Suppressor macrophage (primary cell): ENCODE measurements at regions not wholly inside any gene's neighbourhood (a gene's known extent, or its start where the extent isn't known, plus 50 kb on each side); places are given as distances from the start of the nearest gene placed in this dataset.
"Not testable (repeated sequence)": the region's sequence is repeated elsewhere in the genome, so short reads cannot be mapped to it uniquely, and the experiment has no call there.

Experiments used
- DNase-seq, 4 experiments: peaks; one replicate each; pipeline ENCODE4 v3.0.0-alpha.2; 2020 to 2022

DNA sequence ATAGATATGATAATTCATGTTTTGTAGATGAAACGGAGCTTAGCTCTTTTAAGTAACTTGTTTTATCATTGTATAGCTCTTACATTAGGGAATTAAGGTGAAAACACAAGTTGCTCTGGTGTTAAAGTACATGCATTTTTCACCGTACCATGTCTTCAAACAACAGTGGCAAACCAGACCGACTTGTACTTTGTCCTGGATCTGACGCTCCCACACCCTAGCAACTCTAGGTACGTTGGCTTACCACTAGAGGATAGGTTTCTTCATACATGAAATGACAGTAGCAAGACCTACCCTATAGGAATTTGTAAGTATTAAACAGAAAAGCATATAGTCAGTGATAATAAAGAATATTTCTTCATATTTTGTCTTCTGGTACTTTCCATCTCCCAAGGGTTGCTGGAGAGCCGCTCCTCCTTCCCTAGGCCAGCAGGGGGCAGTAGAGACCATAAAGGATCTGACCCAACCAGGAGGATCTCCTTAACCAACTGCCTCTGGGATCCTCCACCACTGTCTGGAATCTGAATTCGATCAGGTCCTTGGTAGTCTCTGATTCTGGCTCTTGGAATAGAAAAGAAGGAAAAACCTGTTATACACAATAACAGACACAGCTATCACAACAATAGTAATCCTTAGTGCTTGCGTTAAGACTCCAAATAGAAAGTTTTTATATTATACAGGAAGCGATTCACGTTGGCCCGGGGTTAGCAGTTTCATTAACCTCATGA is 136.7 kb downstream of the CAVIN4 start:
- peak; percentile 64 to 77 (median 72) for DNase-seq

DNA sequence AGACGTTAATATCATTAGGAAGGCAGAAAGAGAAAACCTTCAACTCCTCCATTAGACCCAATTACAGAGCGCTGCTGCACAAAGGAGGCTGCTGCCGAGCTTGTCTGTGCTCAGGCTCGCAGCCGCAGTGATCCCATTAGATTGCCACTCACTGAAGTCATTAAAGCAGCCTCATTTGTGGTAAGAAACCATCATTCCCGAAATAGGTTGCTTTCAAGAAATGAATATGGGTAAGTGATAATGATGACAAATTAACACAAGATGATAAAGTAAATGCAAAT is 137.2 kb downstream of the CAVIN4 start:
- DNase-seq = no peak

DNA sequence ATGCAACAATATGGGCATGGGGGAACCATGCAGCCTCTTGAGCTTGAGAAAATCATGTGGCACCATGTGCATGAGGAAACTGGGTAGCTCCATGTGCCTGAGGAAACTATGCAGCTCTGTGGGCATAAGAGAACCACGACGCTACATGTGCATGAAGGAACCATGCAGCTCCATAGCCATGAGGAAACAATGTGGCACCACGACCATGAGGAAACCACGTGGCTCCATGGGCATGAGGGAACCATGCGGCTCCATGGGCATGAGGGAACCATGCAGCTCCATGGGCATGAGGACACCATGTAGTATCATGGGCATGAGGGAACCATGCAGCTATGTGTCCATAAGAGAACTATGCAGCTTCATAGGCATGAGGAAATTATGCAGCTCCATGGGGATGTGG is 140.8 kb downstream of the CAVIN4 start:
- no peak for DNase-seq

DNA sequence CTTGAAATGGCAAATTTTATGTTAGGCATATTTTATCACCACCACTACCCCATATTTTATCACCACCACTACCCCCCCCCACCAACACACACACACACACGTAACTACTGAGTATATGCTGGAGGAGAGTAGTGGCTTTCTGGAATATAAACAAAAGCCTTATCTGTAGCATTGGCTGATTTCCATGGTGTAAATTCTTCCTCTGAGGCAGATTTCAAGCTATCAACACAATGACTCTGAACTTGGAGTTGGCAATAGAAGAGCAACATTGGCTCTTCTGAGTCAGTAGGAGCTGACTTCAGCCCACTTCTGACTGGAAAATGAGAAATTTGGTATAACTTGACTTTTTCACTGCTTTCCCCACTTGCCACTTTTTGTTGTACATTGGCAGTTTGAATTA is 143.0 kb downstream of the CAVIN4 start:
- DNase-seq = no peak

DNA sequence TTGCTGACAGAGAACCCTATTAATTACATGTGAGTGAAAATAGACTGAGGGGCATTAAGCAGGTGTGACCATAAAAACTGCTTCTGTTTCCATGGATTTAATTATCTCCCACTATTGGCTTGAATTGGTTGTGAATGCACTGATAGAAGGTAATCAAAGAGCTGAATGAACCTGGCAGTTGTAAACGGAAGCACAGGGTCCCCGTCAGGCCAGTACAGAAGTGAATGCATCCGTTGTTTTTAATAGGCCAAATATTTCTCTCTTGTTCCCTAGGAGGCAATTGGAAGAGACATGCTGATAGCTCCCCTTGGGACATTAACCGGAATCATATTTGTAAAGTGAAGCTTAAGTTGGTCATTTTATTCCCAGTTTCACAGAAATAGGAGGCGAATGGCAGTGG is 147.0 kb downstream of the CAVIN4 start:
- DNase-seq = no peak

DNA sequence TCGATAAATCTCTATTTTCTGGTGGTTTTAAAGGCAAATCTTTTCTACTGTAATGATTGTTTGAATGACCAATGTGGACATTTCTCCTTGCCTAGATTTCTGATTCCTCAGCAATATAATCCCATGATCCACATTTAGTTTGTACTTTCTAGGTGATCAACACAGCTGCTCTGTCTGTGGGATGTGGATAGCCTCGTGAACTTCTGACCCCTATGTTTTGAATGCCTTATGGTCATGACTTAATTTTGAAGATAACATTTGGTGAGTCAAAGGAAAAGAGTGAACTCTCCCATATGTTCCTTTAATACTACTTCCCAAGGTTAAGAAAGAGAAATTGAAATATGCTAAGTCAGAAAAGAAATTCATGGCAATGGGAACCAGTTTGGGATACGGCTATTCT is 147.5 kb downstream of the CAVIN4 start:
- DNase-seq = no peak

DNA sequence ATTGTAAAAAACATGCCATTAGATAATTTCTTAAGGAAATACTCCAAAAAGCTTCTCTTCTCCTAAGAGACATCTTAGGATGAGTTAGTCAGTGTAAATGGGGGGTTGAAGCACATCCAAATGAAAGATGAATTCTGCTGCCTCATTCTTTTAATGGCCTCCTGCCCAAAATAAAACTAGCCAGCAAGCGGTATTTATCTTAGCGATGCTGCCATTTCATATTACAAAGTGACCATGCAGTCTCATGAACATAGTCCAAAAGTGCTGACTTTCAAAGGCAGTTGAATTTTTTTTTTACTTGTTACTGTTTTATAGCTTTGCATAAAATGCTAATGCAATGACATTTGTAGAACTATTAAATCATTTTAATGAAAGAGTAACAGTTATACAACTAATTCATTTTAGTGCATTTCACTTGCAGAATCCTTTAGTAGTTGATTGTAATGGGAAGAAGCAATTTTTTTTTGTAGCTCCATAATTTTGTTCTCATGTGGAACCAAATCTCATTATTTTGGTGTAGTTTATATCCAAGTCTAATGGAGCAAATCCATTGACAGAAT is 151.5 kb downstream of the CAVIN4 start:
- DNase-seq = no peak

DNA sequence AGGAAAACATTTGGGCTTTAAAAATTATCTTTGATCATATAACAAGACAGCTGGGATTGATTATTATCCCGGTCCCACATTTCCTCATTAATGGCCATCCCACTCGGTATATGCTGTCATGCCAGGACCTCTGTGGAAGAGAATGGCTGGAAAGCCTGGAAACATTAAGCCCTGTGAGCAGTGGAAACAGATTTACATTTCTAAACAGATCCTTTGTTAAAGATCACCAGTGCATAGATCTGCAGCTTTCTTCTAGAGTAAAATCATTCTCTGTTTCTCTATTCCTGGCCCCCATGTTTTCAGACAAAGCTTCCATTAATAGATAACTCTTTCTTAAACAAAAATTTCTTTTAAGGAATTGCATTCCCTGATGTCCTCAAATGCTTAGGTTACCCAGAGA is 152.2 kb downstream of the CAVIN4 start:
- DNase-seq = no peak

DNA sequence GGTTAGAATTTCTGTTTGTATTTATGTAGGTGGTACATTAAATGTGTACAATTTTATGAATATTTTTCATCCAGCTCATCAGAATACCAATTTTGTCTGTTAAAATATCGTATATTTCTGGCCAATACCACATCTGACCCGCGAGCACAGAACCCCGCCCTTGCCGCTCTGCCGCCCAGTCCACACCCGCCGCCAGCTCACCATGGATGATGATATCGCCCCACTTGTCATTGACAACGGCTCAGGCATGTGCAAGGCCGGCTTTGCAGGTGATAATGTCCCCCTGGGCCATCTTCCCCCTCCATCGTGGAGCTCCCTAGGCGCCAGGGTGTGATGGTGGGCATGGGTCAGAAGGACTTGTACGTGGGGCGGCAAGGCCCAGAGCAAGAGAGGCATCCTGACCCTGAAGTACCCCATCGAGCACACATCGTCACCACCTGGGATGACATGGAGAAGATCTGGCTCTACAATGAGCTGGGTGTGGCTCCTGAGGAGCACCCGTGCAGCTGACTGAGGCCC is 153.2 kb downstream of the CAVIN4 start:
- DNase-seq = no peak

DNA sequence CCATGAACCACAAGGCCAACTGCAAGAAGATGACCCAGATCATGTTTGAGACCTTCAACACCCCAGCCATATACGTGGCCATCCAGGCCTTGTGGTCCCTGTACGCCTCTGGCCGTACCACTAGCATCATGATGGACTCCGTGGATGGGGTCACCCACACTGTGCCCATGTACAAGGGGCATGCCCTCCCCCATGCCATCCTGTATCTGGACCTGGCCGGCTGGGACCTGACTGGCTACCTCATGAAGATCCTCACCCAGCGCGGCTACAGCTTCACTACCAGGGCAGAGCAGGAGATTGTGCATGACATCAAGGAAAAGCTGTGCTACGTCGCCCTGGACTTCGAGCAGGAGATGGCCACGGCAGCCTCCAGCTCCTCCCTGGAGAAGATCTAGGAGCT is 153.7 kb downstream of the CAVIN4 start:
- DNase-seq = no peak

DNA sequence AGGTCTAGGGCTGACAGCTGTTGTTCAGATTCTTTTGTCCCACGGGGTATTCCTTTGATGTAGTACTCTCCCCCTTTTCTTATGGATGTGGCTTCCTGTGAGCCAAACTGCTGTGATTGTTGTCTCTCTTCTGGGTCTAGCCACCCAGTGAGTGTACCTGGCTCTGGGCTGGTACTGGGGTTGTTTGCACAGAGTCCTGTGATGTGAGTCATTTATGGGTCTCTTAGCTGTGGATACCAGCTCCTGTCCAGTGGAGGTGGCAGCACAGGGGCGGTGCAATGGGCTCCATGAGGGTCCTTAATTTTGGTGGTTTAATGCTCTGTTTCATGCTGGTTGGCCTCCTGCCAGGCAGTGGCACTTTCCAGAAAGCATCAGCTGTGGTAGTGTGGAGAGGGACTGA is 161.3 kb downstream of the CAVIN4 start:
- no peak for DNase-seq

DNA sequence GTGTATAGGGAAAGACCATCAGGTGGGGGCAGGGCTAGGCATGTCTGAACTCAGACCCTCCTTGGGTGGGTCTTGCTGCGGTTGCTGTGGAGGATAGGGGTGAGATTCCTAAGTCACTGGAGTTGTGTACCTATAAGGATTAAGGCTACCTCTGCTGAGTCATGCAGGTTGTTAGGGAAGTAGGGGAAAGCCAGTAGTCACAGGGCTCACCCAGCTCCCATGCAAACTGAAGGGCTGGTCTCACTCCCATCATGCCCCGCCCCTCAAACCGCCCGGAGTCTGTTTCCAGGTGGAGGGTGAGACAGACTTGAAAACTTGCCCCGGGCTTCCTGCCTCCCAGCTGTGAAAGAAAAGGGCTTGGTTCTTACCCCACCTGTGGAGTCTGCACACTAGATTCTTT is 161.8 kb downstream of the CAVIN4 start:
- no peak for DNase-seq

DNA sequence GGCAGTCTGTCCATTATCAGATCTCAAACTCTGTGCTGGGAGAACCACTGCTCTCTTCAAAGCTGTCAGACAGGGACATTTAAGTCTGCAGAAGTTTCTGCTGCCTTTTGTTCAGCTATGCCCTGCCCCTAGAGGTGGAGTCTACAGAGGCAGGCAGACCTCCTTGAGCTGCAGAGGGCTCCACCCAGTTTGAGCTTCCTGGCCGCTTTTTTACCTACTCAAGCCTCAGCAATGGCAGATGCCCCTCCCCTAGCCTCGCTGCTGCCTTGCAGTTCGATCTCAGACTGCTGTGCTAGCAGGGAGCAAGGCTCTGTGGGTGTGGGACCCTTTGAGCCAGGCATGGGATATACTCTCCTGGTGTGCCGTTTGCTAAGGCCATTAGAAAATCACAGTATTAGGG is 171.1 kb downstream of the CAVIN4 start:
- DNase-seq = not testable (repeated sequence)

DNA sequence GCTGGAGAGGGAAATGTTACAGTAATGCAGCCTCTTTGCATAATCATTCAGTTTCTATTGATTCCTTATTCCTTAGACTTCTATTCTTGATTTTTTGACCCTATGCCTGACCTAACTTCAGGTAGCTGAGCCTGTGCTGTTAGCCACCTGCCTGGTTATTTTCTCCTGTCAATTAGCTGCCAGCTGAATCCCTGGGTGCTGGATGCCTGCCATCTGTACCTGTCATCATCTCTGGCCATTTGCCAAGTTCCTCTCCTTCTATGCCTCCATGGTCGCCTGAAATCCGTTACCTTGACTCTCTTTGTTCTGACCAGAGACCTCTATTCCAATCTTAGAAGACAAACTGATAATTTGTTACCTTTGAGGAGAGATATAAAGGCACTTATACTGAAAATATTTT is 178.3 kb downstream of the CAVIN4 start:
- DNase-seq = no peak

DNA sequence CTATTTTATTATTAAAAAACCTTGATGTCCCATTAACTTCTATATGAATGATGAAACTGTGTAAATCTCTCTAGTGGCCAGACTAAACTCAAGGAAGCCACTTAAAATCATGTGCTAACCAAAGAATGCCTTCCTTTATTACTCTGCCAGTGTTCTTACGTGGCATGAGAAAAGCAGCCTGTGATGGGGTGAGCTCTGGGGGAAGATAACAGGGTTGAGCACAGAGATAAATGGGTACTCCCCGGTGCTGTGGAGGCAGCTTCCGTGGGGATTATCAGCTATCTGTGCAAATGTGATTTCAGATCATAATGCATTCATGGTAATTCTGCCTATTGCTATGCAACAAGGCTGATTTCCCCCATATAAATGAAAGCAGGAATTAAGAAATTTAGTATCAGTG is 181.3 kb downstream of the CAVIN4 start:
- no peak for DNase-seq

DNA sequence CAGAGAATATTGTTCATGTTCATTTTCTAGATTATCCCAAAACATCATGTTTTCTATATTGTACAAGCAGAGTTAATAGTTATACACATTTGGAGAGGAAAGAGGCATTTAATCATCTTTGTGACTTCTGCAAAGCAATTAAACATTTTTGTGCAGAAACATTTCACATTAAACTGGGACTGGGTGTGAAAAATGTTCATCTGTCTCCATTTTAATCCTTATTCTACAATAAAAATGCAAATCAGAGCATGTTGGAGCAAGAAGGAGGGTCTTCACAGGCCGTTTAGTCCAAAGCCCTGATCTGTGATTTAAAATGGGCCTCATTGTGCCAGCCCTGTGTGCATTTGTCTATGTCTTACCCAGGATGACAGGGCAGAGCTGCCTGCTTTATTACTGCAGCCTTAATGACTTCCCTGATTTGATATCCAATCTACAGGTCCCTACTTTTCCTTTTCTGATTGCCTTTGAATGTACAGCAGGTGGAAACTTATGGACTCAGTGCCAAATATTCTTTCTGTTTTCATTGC is 183.5 kb downstream of the CAVIN4 start:
- no peak for DNase-seq

DNA sequence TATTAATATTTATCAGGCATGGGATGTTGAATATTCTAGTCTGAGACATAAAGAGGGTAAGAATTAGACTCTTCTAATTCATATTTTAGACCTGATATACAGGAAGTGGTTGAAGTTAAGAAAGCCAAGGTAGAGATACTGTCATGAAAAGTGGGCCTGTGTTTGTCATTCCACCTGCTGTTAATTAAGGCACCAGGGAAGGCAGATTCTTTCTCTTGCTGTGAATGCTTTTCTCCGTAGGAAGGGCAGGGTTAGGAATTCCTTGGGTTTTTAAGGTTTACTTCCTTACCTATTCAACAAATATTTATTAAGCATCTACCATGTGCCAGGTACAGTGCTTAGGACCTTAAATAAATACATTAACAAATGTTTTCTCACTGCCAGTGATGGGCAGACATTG is 196.4 kb downstream of the CAVIN4 start:
- no peak for DNase-seq

DNA sequence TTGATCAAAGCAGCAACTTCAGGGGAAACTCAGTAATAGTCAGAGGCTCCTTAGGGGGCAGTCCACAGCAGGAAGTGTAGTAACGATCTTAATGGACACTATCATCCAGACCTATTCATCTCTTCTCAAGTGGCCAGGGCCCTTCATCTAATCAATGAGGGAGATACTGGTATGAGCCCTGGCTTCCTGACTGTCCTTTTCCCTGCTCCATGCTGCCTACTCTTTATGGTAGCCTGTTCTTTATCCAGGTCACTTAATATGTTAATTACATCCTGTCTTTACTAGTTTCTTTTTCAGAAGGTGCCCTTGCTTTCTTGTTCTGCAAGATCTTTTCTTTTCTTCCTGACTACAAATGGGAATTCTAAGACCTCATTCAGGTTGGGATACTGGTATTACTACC is 197.1 kb downstream of the CAVIN4 start:
- no peak for DNase-seq

DNA sequence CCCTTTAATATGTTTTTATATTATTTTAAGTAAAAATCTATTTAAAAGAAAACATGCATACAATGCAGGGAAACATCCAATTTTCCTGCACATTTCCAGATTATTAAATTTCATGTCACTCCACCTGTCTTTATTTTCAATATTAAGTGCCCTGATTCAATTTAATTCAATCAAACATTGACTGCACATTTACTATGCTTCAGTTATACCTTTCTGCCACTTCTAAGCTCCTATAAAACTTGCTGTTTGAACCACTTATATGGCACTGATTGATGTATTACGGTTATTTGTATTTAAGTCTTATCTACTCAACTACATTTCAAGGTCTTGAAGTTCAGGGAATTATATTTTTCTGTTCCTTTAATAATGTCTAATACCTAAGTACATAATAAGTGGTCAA is 198.0 kb downstream of the CAVIN4 start:
- no peak for DNase-seq

DNA sequence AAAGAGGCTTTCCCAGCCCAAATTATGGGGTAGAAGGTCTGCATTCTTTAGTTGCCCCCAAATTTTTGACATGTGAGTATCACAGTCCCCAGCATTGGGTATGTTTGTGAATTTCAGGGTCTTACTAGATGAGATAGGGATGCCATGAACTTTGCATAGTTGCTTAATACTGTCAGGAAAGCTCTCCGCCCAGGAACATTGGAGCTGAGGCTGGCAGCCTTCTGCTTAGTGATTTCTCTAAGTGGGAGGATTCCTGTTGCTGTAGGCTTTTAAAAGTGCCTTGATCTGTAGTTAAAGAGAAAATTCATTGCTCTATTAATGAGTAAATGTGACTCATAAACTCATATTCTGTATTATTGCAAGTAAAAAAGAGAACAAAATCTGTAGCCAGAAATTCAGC is 206.9 kb downstream of the CAVIN4 start:
- no peak for DNase-seq

DNA sequence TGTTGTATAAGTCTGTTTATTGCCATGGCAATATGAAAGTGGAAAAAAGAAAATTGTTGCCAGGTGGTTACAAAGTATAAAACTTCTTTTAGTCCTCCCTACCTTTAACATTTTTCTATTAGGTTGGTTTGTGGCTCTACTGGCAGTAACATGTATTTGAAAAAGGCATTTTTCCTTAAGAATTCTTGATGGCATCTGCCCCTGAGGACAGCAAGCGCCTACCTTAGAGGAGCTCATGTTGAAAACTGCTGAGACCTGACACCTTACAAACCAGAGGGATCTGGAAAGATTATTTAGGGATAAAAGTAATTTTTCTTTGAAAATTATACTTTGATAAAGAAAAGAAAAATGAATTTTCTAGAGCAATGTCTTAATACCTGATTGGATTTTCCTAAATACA is 208.1 kb downstream of the CAVIN4 start:
- no peak for DNase-seq

DNA sequence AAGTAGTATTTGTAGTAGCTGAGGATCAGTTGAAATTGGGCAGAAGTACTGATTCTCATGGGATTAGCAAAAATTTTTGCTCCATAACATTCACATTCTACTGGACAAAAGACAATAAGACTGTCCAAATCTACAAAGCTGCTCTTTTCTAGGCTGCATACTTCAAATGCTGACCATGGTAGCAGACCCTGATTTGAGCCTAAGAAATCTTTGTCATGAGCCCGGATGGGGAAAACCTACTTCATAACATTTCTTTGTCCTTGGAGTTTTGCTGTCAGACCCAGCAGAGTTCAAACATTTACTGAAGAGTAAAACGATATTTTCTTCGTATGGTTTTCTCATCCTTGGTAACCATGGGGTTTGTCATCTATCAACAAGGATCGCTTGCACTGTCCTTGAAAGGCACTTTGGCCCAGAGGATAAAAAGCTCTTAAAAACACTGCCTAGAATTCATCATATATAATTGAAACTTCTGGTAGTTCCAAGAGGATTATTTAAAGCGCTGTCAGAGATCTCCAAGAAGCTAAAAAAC is 216.9 kb downstream of the CAVIN4 start:
- DNase-seq = no peak

DNA sequence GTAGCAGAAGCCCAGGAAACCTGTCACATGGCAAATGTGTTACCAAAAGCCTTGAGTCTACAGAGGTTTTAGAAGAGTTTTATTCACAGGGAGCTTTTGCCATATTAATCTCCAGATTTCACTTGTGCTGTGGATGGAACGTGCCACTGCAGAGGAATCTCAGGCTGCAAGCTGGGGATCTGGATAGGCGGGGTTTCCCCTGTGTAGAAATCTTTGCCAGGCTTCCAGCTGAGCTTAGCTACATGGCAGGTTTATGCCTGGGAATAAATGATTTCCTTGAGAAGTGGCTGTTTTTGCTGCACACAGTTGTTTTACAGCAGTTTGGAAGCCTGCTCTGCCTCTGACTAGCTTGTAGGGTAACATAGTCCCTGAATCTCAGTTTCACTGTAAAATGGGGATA is 224.6 kb upstream of the PLPPR1 start:
- DNase-seq = no peak

DNA sequence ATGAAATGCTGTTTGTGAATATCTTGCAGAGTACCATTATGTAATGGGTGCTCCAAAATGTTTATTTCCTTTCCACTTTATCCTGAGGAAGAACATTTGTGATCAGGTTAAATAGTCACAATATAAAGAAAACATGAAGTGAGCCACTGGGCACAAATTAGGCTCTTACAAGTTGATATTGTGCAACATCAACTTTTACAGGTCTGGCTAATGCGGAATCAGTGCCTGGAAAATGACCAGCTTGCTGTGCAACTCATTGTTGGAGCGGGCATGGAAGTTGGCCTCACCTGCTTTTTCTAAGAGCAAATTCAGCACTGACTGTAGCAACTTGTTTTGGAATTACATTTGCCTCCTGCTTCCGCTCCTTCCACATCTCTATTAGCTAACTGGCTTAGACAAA is 216.9 kb upstream of the PLPPR1 start:
- DNase-seq = no peak

DNA sequence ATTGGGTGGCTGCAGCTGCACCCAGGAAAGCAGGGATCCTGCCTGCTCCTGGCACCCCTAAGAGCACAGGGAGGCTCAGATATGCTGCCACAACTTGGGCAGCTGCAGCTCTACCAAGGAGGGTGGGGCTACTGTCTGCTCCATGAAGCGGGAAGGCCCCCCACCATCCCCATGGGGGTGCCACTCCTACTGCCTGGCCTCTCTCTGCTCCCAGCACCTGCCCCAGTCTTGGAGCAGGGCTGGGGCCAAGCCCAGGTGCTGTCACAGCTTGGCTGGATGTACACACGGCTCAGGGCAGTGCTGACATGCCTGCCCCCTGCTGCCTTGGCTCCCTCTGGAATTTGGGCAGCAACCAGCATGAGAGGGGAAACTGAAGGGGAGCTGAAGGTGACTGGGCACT is 214.7 kb upstream of the PLPPR1 start:
- no peak for DNase-seq
